HG02981 (cell line): ENCODE measurements at regions not wholly inside any gene's neighbourhood (a gene's known extent, or its start where the extent isn't known, plus 50 kb on each side); places are given as distances from the start of the nearest gene placed in this dataset.

Experiments
- ATAC-seq: cut with Tn5 transposase; IDR thresholded peaks from one replicate; pipeline ENCODE4 v1.9.1; 2021; ENCODE audit warnings: mild to moderate bottlenecking, moderate library complexity; ENCODE audit not compliant: unreplicated experiment

DNA sequence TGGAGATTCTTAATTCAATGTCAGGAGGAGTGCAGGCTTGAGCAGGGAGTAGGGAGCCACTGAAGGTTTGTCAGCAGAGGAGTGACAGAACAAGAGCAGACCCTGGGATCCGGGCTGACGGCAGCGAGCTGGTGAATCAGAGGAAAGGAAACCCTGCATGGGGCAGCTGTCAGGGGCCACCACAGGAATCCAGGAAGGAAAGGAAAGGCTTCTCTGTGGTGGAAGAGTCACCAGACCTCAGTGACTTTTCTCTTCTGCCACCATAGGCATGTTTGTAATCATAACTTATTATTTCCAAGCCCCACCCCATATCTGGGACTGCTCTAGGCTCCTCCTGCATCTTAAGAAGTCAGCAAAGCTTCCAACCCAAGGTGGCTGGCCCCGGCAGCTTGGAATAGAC, 150.9 kb downstream of the BCOR start:
- ATAC-seq, result no peak

DNA sequence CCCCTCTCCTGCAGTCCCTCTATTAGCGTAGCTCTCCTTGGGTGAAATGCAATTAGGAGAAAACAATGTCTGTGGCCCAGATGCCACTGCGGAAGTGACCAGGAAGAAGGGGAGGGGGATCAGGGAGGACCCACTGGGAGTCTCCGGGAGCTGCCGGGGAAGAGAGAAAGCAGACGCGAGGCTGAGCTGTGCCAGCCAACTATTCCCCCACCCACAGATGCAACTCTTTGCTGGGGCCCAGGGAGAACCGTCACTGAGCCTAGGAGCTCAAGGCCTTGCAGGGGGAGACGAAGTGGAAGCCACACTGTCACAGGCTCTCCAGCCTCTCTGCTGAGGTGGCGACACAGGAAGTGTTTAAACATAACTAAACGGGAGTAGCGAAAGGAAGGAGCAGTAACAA, 149.2 kb downstream of the BCOR start:
- no peak for ATAC-seq

DNA sequence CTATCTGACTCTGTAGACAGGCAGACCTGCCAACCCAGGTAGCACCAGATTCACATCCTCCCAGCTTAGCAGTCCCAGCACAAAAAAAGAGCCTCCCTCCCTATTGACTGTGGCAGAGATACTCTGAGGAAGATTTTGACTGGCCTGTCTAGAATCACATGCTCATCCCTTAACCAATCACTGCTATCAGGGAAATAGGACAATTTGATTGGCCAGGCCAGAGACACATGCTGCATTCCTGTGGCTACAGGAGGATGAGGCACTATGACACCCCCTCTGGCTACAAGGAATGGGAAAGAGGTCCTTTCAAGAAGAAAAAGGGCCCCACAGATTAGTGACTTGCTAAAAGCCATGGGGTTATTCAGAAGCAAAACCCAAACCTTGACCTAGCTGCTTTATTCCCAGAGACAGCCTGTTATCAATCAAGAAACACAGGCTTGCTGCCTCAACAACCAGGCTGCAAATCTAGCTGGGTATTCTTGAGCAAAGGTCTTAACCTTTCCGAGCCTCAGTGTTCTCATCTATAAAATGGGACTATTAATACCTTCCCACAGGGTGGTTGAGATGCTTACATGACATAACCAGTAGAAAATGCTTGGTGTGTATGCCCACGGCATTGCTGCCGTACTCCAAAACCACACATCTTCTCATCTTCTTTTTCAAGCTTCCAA, 147.6 kb downstream of the BCOR start:
- no peak for ATAC-seq

DNA sequence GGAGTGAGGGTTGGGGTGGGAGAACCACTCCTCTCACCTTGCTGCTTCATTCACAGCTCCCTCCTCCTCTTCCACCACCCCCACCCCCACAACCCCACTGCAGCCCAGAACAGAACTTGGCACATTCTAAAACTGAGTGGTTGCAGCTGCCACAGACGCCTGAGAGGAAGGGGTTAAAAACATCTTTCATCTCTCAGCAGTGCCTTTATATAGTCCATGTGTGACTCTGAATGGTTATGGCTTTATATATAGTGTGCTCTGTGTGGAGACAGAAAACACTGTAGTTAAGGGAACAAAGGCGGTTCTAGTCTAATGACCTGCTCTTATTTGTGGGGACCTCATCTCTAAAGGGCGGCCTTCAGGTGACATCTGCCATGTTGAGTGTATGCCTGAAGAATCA, 144.8 kb downstream of the BCOR start:
- ATAC-seq, result no peak

DNA sequence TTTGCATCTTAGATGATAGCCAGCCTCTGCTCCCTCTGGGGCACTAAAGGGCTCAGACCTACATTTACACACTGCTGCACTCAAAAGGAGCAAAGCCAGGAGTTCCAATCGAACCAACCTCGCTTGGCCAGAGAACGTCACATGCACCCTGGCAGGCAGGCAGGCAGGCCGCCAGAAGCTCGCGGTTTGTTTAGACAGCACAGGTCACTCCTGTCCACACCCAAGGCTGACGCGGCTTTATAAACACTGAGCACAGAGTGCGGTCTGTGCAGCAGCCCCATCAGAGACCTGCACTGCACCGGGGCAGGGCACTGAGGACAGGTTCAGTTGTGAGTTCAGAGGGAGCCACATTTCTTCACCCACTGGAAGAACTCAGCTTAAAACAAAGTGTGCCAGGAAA, 143.9 kb downstream of the BCOR start:
- ATAC-seq, result no peak

DNA sequence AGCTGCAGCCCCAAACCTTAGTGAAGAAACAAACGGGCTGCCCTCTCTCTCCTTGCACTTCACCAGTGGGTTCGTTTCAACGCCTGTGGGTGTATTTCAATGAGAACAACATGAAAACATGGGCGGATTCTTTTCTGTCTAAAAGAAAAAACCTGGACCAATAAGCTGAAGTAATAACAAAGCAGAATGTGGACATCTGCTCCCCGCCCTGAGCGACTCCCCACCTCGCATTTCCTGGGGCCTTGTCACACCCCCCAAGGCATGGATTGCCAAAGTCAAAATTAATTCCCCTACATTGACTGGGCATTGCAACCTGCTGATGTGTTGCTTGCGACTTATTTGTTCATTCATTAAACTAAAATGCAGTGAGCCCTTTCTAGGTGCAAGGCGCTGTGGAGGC, 142.9 kb downstream of the BCOR start:
- ATAC-seq, result no peak

DNA sequence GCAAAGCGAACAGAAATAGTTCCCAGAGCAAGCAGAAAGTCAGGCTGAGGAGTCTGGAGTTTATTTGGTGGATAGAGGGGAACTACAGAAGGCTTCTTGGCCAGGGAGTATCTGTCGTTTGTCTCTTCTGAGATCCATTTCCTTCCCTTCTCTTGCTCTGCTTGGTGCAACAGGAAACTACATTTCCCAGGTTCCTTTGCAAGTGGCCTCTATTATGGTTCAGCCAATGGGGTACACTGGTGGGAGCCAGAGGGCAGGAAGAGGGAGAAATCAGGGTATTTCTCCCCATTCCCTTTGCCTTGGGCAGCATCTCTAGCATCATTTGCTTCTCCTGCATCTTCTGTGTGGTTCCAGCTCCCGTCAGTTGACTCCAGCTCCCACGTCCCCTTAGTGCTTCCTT, 142.1 kb downstream of the BCOR start:
- no peak for ATAC-seq

DNA sequence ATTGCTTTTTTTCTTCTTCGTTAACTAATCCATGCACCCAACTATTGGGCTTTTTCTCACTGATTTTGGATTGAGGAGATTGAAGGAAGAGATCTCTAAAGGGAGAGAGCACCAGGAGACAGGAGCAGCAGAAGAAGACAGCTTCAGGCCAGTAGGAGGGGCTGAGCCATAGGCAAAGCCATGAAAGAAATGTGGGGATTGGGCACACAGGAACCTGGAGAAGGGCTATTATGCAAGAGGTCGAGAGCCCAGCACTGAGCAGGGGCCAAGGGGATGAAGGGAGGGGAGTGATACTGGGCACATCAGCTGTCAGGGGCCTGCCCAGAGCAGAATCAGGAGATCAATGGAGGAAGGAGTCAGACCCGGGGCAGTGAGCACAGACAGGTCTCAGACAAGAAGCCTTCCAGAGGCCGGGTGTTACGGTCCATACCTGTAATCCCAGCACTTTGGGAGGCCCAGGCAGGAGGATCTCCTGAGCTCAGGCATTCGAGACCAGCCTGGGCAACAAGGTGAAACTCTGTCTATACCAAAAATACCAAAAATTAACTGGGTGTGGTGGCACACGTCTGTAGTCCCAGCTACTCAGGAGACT, 140.9 kb downstream of the BCOR start:
- ATAC-seq, result no peak

DNA sequence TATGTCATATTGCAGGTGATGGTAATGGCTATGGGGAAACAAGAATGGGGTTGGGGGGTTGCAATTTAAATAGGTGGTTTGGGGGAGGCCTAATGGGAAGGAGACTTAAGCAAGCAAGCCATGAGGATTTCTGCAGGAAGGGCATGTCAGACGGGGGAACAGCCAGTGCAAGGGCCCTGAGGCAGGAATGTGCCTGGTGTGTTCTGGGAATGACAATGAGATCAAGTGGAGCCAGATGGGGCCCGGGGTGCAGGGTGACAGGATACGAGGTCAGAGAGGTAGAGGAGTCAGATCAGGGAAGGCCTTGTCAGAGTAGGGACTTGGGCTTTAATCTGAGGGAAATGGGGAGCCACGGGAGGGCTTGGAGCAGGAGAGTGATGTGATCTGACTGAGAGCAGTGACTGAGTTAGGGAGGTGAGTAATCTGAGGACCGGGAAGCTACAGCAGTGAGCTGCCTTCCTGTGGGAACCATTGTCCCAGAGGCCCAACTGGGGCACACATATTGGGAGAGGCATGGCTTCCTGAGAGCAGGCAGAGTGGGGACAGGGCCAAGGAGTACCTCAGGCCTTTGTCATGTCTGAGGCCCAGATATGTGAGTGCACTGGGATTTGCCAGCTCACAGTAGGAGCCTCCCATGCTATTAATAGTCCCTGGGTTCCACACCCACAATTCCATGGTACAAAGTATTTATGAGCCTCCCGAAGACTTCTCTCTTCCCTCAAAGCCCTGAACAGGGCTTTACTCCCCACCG, 139.8 kb downstream of the BCOR start:
- ATAC-seq, result no peak

DNA sequence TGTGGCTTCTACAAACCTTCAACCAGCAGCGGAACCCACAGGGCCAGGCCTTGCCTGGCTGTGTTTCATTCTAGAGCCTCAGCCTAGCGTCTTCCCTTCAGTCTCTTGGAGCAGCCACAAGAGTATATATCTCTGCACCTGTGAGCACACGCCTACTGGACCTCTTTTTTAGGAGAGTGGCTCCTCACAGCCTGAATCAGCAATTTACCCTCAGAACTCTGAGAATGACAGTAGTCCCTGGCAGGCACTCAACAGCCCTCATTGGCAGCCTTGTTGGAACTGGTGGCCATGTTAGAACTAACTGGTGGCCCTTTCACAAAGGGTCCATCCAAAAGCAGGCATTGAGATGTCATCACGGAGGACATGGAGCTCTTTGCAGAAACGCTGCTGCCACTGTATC, 138.9 kb downstream of the BCOR start:
- no peak for ATAC-seq

DNA sequence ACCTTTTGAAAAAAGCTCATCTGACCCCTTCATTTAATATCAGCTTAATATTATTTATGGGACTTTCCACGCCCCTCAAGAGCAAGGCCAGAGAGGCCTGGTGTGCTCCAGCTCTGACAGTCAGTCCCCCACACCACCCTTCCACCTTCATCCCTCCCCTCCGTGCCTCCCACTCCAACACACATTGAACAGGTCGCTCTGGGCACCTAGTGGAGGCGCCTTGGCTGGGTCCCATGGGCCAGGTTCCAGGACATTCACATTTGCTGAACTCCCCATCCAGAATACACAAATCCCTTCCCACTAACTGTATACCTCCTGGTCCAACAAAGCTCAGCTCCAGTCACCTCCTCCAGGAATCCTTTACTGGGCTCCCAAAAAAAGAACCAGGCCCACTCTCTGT, 137.5 kb downstream of the BCOR start:
- ATAC-seq, result no peak

DNA sequence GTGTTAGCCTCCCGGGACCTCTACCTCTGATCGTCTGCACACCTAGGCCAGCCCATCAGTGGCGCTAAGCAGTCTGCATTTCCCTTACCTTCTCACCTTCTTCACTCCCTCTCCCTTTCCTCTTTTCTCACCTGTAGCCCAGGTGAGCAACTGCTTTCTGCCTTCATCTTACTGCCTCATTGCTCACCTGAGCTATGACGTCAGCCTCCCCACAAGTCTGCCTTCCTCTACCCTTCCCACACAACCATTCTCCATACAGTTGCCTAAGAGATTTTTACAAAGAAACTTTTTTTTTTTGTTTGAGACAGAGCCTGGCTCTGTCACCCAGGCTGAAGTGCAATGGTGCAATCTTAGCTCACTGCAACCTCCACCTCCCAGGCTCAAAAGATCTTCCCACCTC, 136.3 kb downstream of the BCOR start:
- ATAC-seq, result no peak

DNA sequence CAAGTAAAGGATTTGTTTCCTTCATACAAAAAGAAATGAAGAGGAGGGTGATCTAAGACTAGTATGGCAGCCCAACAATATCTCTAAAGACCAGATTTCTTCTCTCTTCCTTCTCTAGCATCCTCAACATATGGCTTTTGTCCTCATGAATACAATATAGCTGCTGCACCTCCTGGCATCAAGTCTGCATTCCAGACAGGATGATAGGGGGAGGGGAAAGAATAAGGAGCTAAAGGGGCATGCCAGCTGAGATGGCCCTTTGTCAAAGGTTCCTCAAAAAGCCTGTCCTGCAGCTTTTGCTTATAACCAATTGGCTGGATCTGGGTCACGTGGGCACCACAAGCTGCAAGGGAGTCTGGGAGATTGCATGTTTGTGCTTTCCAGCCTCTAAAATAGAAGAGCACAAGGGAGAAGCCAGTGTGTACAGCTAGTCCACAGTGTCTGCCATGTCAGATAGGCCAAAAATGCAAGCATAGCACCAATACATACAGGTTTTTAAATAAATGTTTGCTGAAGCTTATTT, 132.6 kb downstream of the BCOR start:
- ATAC-seq, result no peak

DNA sequence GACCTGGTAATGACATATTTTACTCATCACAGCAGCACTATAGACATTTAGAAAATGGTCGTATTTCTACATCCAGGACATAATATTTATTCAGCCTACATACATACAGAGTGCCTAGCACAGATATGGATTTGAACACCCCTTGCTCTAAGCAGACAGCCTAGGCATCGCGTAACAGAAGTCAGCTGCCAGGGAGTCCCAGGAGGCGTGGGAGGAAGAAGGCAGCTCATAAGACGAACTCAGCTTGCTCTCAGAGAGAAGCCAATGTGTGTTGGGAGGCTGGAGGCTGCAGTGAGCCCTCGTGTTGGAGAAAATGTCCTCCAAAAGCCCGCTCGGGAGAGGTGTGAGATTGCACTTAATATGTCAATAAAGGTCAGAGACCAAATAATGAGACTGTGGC, 131.6 kb downstream of the BCOR start:
- ATAC-seq, result no peak

DNA sequence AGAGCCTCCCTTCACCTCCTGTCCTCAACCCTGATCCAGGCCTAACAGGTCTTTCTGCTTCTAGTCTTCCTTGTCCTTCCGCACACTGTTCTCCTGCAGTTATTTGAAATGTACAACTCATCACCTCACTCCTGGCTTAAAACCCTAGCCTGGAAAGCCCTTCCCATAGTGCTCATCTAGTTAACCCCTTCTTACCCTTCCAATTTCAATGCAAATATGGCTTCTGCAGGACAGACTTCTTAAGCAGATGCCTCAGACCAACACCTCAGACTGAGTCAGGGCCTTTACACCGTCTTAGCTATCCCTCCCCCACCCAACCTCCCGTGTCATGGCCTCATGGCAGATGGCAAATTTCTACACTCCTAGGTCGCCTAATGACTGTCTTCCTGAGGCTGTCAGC, 130.4 kb downstream of the BCOR start:
- ATAC-seq, result no peak

DNA sequence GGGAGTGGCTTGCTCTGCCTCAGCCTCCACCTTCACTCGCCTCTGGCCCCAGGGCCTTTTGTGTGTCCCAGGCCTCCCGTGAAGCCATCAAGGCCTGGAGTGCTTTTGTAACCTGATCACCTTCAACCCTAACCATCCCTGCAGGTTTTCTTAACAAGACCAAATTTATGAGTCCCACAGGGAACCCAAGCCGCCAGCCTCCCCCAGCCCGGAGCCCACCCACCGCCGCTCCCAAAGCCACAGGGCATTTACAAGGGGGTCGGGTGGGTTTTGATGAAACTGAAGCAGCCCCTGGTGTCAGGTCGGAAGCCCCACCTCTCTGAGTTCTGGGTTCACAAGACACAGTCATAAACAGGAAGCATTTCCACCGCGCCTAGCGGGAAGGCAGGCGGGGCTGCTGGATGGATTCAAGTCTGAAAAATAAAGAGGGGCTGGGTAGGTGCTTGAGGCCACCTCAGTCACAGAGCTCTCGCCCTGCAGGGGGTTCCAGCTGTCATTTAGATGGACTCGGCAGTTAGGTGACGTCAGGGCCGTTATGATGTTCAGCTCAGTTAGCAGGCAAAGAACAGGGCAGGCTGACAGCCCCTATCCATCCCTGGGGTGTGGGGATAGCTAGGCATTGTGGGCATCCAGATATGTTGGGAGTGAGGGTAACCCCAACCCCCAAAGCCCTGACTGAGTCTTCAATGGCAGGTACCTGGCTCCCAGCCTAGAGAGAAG, 128.5 kb downstream of the BCOR start:
- no peak for ATAC-seq

DNA sequence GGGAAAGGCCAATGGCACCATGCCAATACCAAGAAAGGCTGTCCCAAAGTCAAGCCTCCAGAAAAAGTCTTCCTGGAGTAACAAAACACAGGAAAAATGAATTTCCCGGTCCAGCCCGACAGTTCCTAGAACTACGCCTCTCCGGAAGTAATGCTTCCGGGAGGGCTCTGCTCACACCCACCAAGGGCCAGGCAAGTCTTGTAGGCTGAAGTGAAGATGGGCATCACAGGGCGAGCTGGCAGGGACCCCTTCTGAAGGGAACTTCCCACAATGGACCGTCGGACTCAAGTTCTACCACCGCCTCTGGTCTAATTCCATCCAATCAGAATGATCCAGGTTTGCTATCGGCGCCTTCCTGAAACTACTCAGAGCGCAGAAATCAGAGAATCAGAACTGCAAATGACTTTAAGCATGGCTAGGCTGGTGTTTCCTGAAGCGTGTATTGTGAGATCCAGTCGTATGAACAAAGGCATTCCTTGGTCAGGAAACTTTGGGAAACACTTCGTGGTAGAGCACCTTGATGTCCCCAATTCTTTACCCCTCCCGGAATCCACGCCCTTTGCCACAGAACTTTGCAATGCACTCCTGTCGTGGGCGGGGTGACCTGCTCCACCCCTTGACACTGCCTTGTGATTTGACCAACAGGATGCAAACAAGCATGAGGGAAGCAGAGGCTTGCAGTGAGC, 127.8 kb downstream of the BCOR start:
- ATAC-seq, result no peak

DNA sequence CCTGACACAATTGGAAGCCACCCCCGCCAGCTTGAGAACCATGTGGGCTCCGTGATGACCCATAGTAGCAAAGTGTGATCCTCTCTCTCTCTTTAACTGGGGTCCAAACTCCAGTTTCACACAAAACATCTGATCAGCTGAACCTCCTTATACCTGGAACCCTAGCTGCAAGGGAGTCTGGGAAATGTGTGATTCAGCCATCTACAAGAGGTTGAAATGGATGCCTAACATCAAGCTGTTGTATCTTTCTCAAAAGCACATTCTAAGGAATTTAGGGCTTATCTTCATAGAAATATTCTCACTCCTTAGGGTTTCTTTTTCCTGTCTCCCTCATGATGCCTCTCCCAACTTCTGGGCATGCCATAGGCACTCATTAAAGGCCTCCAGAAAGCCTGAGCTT, 126.0 kb downstream of the BCOR start:
- ATAC-seq, result no peak

DNA sequence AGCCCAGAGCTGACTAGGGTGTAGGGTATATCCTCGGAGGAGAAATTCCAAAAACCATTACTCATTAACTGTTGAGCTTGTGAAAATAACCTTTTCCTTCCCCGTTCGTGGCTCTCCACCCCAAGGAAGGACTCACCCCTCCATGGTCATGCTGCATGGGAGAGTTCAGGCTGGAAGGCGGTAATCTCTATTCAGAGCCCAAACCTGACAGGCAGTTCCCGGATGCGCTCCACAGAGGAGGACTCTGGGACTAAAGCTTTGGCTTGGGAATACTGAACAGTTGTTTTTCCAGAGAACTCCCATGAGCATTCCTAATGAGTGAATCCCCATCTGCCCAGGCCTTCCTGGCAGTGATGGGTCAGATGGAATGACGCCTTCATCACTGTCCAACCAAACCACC, 125.4 kb downstream of the BCOR start:
- ATAC-seq, result no peak

DNA sequence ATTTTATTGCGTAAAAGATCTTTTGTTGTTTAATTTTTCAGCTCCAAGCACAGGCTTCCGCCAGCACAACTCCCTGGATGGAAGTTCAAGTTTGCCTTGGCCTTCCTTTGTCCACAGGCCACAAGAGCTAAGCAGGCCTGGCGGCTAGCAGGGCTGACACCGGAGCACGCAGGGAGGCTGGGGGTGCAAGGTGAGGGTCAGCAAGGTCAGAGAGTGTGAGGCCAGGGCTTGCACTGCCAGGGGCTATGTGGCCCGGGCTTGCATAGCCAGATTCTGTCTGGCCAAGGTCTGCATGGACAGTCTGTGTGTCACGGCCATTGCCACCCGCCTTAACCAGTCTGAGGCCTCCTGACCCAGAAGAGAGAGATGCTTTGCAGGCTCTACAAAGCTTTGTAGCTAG, 123.9 kb downstream of the BCOR start:
- no peak for ATAC-seq

DNA sequence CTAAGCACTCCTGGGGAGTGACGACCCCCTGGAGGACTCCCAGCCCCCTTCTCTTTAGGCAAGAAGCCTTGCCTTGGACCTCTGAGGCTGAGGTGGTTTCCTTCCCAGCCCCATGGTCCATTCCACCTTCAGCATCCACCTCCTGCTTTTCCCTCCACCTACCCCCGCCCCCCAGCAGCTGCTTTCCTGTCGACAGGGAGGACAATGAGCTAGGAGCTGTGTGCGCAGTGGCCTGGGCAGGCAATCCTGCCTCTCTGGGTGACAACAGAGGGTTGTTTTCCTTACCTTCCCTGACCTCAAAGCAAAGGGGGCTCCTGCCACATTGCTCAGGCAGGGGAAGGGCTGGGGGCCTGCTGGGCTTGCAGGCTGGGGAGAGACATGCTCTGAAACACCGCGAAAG, 123.5 kb downstream of the BCOR start:
- no peak for ATAC-seq
